ENCODE measurements at regions not wholly inside any gene's neighbourhood (a gene's known extent, or its start where the extent isn't known, plus 50 kb on each side); places are given as distances from the start of the nearest gene placed in this dataset.
"Not testable (repeated sequence)": the region's sequence is repeated elsewhere in the genome, so short reads cannot be mapped to it uniquely, and the experiment has no call there.

GRCh38 chr14:37711831-37712475 is 116.5 kb downstream of the TTC6 start:
- intact Hi-C loops (cut with micrococcal nuclease) = no loop called here

DNA sequence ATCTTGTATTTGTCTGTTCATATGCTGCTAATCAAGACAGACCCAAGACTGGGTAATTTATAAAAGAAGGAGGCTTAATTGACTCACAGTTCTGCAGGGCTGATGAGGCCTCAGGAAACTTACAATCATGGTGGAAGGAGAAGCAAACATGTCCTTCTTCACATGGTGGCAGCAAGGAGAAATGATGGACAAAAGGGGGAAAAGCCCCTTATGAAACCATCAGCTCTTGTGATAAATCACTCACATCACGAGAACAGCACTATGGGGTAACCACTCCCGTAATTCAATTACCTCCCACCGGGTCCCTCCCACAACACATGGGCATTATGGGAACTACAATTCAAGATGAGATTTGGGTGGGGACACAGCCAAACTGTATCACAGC is 117.0 kb downstream of the TTC6 start:
- intact Hi-C loops (cut with micrococcal nuclease) = not testable (repeated sequence)

- intact Hi-C loops (cut with micrococcal nuclease) = no loop called here
Measured at GRCh38 chr14:37712976-37713431, 117.6 kb downstream of the TTC6 start.

GRCh38 chr14:37720131-37720530 is 124.7 kb downstream of the TTC6 start:
- intact Hi-C loops (cut with micrococcal nuclease) = no loop called here

- intact Hi-C loops (cut with micrococcal nuclease) = no loop called here
Measured at GRCh38 chr14:37721976-37722659, 126.7 kb downstream of the TTC6 start.

- intact Hi-C loops (cut with micrococcal nuclease) = no loop called here
Measured at GRCh38 chr14:37723515-37723914, 128.1 kb downstream of the TTC6 start.

- intact Hi-C loops (cut with micrococcal nuclease) = no loop called here
Measured at GRCh38 chr14:37726708-37727107, 131.3 kb downstream of the TTC6 start.

GRCh38 chr14:37729218-37729617 is 133.8 kb downstream of the TTC6 start:
- intact Hi-C loops (cut with micrococcal nuclease) = no loop called here

DNA sequence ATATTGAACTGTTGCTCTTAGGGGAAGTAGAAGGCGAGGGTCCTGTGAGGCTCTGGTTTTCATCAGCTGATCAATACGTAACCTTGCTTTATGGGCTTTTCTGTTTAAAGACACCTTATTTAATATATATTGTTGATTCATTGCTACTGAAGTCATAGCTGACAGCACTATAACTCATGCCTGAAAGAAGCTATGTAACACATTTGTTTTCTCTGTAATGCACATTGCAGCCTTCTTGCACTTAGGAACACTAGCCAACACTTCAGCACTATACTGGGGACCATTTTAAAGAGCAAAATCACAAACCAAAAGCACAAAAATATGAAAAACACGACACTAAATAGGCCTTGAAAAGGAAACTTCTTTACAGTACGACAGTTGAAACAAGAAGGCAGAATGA is 135.7 kb downstream of the TTC6 start:
- intact Hi-C loops (cut with micrococcal nuclease) = no loop called here

- intact Hi-C loops (cut with micrococcal nuclease) = no loop called here
Measured at GRCh38 chr14:37745657-37746056, 150.2 kb downstream of the TTC6 start.

DNA sequence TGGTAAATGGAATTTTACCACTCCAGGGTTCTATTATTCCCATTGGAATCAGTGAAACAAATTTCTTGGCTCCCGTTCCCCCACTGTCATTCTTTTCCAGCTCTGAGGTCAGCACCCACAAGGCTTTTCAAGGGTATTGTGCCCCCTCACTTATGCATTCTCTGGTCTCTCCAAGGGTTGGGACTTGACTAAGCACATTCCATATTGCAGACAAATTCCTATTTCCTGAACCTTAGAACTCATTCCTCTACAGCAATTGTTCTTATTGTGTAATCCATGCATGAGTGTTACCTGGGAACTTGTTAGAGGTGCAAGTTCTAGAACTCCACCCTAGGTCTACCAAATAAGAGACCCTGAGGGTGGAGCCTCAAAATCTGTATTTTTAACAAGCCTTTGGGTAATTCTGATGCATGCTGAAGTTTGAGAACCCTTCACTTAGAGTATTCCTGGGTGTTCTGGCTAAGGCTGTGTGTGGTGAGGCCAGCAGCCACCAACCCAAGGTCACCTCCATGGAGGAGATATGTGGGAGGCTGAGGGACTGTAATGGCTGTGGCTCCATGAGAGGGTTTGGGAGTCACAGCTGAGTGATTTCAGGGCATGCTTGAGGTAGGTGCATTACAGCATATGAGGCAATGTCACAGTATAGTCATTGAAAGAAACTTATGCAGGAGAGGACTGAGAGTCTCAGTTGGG is 150.9 kb downstream of the TTC6 start:
- intact Hi-C loops (cut with micrococcal nuclease) = no loop called here

DNA sequence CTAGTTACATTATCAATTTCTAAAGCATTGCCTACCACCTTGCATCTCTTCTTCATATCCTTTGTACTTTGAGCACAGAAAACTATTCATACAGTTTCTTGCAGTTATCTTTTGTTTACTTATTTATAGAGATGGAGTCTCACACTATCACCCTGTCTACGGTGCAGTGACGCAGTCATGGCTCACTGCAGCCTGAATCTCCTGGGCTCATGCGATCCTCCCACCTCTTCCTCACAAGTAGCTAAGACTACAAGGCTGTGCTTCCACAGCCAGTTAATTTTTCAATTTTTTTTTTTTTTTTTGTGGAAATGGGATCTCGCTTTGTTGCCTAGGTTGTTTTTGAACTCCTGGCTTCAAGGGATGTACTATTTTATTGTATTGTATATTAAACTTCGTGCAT is 158.0 kb downstream of the TTC6 start:
- intact Hi-C loops (cut with micrococcal nuclease) = no loop called here

DNA sequence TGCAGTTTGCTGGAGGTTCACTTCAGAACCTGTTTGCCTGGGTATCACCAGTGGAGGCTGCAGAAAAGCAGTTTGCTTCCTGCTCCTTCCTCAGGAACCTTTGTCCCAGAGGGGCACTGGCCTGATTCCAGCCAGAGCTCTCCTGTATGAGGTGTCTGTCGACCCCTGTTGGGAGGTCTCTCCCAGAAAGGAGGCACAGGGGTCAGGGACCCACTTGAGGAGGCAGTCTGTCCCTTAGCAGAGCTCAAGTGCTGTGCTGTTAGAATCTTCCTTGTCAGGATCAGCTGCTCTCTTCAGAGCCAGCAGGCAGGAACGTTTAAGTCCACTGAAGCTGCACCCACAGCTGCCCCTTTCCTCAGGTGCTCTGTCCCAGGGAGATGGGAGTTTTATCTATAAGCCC is 164.8 kb downstream of the TTC6 start:
- intact Hi-C loops (cut with micrococcal nuclease) = not testable (repeated sequence)

GRCh38 chr14:37763266-37763665 is 167.8 kb downstream of the TTC6 start:
- intact Hi-C loops (cut with micrococcal nuclease) = no loop called here

DNA sequence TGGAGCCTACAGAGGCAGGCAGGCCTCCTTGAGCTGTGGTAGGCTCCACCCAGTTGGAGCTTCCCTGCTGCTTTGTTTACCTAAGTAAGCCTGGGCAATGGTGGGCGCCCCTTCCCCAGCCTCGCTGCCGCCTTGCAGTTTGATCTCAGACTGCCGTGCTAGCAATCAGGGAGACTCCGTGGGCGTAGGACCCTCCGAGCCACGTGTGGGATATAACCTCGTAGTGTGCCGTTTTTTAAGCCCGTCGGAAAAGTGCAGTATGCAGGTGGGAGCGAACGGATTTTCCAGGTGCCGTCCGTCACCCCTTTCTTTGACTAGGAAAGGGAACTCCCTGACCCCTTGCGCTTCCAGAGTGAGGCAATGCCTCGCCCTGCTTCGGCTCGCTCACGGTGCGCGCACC is 176.9 kb downstream of the TTC6 start:
- intact Hi-C loops (cut with micrococcal nuclease) = not testable (repeated sequence)

DNA sequence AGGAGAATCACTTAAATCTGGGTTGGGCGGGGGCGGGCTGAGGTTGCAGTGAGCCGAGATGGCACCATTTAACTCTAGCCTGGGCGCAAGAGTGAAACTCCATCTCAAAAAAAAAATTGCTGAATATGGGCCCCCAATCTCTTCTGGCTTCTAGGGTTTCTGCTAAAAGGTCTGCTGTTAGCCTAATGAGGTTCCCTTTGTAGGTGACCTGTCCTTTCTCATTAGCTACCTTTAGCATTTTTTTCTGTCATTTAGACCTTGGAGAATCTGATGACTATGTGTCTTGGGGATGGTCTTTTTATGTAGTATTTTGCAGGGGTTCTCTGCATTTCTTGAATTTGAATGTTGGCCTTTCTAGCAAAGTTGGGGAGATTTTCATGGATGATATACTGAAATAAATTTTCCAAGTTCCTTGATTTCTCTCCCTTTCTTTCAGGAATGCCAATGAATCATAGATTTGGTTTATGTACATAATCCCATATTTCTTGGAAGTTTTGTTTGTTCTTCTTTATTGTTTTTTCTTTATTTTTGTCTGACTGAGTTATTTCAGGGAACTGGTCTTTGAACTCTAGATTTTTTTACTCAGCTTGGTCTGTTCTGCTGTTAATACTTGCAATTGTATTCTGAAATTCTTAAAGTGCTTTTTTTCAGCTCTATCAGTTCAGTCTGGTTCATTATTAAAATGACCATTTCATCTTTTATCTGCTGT is 181.5 kb downstream of the TTC6 start:
- intact Hi-C loops (cut with micrococcal nuclease) = no loop called here

- intact Hi-C loops (cut with micrococcal nuclease) = no loop called here
Measured at GRCh38 chr14:37778135-37778943, 182.9 kb downstream of the TTC6 start.

DNA sequence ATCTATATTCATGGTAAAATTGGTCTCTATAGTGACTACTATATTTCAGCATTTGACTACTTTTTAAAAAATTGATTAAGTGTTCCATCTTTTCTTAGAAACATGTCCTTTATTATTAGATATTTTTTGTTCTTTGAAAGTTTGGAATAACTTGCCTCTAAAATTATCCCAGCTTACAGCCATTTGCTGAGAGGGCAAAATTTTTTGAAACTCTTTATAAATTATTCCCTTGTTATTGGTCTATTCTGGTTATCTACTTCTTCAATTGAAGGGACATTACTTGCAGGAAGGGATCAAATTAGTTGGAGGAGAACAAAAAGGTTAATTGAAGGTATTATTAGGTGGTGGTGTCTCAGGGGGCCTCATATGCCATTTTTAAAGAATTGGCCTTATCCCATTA is 184.1 kb downstream of the TTC6 start:
- intact Hi-C loops (cut with micrococcal nuclease) = no loop called here

GRCh38 chr14:37780731-37781130 is 185.3 kb downstream of the TTC6 start:
- intact Hi-C loops (cut with micrococcal nuclease) = not testable (repeated sequence)

DNA sequence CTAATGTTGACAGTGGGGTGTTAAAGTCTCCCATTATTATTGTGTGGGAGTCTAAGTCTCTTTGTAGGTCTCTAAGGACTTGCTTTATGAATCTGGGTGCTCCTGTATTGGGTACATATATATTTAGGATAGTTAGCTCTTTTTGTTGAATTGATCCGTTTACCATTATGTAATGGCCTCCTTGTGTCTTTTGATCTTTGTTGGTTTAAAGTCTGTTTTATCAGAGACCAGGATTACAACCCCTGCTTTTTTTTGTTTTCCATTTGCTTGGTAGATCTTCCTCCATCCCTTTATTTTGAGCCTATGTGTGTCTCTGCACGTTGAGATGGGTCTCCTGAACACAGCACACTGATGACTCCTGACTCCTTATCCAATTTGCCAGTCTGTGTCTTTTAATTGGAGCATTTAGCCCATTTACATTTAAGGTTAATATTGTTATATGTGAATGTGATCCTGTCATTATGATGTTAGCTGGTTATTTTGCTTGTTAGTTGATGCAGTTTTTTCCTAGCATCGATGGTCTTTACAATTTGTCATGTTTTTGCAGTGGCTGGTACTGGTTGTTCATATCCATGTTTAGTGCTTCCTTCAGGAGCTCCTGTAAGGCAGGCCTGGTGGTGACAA is 188.9 kb downstream of the TTC6 start:
- intact Hi-C loops (cut with micrococcal nuclease) = not testable (repeated sequence)

DNA sequence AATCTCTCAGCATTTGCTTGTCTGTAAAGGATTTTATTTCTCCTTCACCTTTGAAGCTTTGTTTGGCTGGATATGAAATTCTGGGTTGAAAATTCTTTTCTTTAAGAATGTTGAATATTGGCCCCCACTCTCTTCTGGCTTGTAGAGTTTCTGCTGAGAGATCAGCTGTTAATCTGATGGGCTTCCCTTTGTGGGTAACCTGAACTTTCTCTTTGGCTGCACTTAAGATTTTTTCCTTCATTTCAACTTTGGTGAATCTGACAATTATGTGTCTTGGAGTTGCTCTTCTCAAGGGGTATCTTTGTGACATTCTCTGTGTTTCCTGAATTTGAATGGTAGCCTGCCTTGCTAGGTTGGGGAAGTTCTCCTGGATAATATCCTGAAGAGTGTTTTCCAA is 189.4 kb downstream of the TTC6 start:
- intact Hi-C loops (cut with micrococcal nuclease) = not testable (repeated sequence)
